Vagina (tissue), 2 donors: ENCODE measurements at regions not wholly inside any gene's neighbourhood (a gene's known extent, or its start where the extent isn't known, plus 50 kb on each side); places are given as distances from the start of the nearest gene placed in this dataset.

Experiments used
- DNase-seq, 2 donors: peaks; one replicate each; pipeline ENCODE4 v3.0.0-alpha.2; 2017; ENCODE audit errors: extremely low spot score in 2 of 2
- H3K27ac ChIP-seq: fragments of 200-600 bp; sonication (generic); one replicate; pipeline ENCODE4 v1.5.1; 2019
- H3K27me3 ChIP-seq: fragments of 200-600 bp; sonication (generic); one replicate; pipeline ENCODE4 v1.5.1; 2019
- H3K36me3 ChIP-seq, 2 donors: fragments of 200-600 bp; sonication (generic); one replicate each; pipeline ENCODE4 v1.5.1; 2017 to 2019
- H3K4me1 ChIP-seq: fragments of 200-600 bp; sonication (generic); one replicate; pipeline ENCODE4 v1.5.1; 2019
- H3K4me3 ChIP-seq, 2 donors: fragments of 200-600 bp; sonication (generic); 1 replicate in 1 of 2; 2 replicates in 1 of 2; pipeline ENCODE4 v1.5.1; 2016 to 2019
- H3K9me3 ChIP-seq: fragments of 200-600 bp; sonication (generic); one replicate; pipeline ENCODE4 v1.5.1; 2019
- CTCF ChIP-seq, 3 experiments: fragments of 450-650 bp in 2 of 3; fragments of 200-600 bp in 1 of 3; sonication (generic) in 1 of 3; IDR thresholded peaks; one replicate each; pipeline ENCODE4 v1.5.1; 2017 to 2019; ENCODE audit warnings: antibody characterized with exemption in 3 of 3, mild to moderate bottlenecking in 2 of 3, moderate library complexity in 2 of 3
- POLR2A ChIP-seq, 2 donors: fragments of 450-650 bp; IDR thresholded peaks; one replicate each; pipeline ENCODE4 v1.6.1; 2017; ENCODE audit warnings: antibody characterized with exemption in 2 of 2, mild to moderate bottlenecking in 2 of 2, moderate library complexity in 2 of 2
- POLR2AphosphoS5 ChIP-seq, 2 donors: sonication (generic); formaldehyde crosslinking; IDR thresholded peaks; one replicate each; pipeline ENCODE4 v1.9.0; 2017; ENCODE audit warnings: antibody characterized with exemption in 2 of 2, mild to moderate bottlenecking in 2 of 2, low read depth in 1 of 2; ENCODE audit not compliant: insufficient read depth in 1 of 2
- intact Hi-C: fragments of 100-400 bp; cut with DNase I; formaldehyde crosslinking; loops from one replicate; pipeline ENCODE4 v1.15.1; 2023

- no peak overlapping the region for H3K4me3 ChIP-seq
- DNase-seq: no peak
- no peak overlapping the region for H3K27ac ChIP-seq
- no peaks in the 10 kb centered on the region for H3K27me3 ChIP-seq
- intact Hi-C loops: no loop called here
- H3K36me3 ChIP-seq: no peaks in the 10 kb centered on the region
- TF ChIP-seq POLR2AphosphoS5 (IDR thresholded peaks at IDR 0.05; ENCODE audit: insufficient read depth in 1 of 2, low read depth in 1 of 2): no peak
- no peak for TF ChIP-seq POLR2A (IDR thresholded peaks at IDR 0.05)
- no peak for TF ChIP-seq CTCF (IDR thresholded peaks at IDR 0.05)
- H3K4me1 ChIP-seq: no peaks in the 10 kb centered on the region
- no peaks in the 10 kb centered on the region for H3K9me3 ChIP-seq
Observed at GRCh38 chr2:122859260-122859659, 1103.8 kb downstream of the TSN start.

- intact Hi-C loops: no loop called here
- Histone ChIP-seq H3K4me3 (no peak overlapping the region), H3K9me3 (no peaks in the 10 kb centered on the region), H3K36me3 (no peaks in the 10 kb centered on the region), H3K27ac (no peak overlapping the region), H3K4me1 (no peaks in the 10 kb centered on the region), H3K27me3 (no peaks in the 10 kb centered on the region)
- no peak for DNase-seq
- TF ChIP-seq CTCF (IDR thresholded peaks at IDR 0.05) (no peak), POLR2A (IDR thresholded peaks at IDR 0.05) (no peak), POLR2AphosphoS5 (IDR thresholded peaks at IDR 0.05; ENCODE audit: insufficient read depth in 1 of 2, low read depth in 1 of 2) (no peak)
Observed at GRCh38 chr2:122863532-122863931, 1108.1 kb downstream of the TSN start.

GRCh38 chr2:122864728-122865127, 1109.3 kb downstream of the TSN start:
- Histone ChIP-seq H3K27ac (no peak overlapping the region), H3K9me3 (no peaks in the 10 kb centered on the region), H3K27me3 (no peaks in the 10 kb centered on the region), H3K4me3 (no peak overlapping the region), H3K4me1 (no peaks in the 10 kb centered on the region), H3K36me3 (no peaks in the 10 kb centered on the region)
- intact Hi-C loops: no loop called here
- DNase-seq: no peak
- TF ChIP-seq POLR2A (IDR thresholded peaks at IDR 0.05) (no peak), POLR2AphosphoS5 (IDR thresholded peaks at IDR 0.05; ENCODE audit: insufficient read depth in 1 of 2, low read depth in 1 of 2) (no peak), CTCF (IDR thresholded peaks at IDR 0.05) (no peak)

- Histone ChIP-seq H3K9me3 (no peaks in the 10 kb centered on the region), H3K4me1 (no peaks in the 10 kb centered on the region), H3K27me3 (no peaks in the 10 kb centered on the region), H3K4me3 (no peak overlapping the region), H3K27ac (no peak overlapping the region), H3K36me3 (no peaks in the 10 kb centered on the region)
- no peak for DNase-seq
- intact Hi-C loops: no loop called here
- TF ChIP-seq POLR2A (IDR thresholded peaks at IDR 0.05) (no peak), POLR2AphosphoS5 (IDR thresholded peaks at IDR 0.05; ENCODE audit: insufficient read depth in 1 of 2, low read depth in 1 of 2) (no peak), CTCF (IDR thresholded peaks at IDR 0.05) (no peak)
Observed at GRCh38 chr2:122866095-122866494, 1110.6 kb downstream of the TSN start.

- intact Hi-C loops: no loop called here
- H3K4me1 ChIP-seq: no peaks in the 10 kb centered on the region
- no peaks in the 10 kb centered on the region for H3K36me3 ChIP-seq
- no peak overlapping the region for H3K27ac ChIP-seq
- DNase-seq: no peak
- H3K9me3 ChIP-seq: no peaks in the 10 kb centered on the region
- no peak for TF ChIP-seq POLR2AphosphoS5 (IDR thresholded peaks at IDR 0.05; ENCODE audit: insufficient read depth in 1 of 2, low read depth in 1 of 2)
- TF ChIP-seq CTCF (IDR thresholded peaks at IDR 0.05): no peak
- no peak overlapping the region for H3K4me3 ChIP-seq
- H3K27me3 ChIP-seq: no peaks in the 10 kb centered on the region
Observed at GRCh38 chr2:122867941-122868340, 1112.5 kb downstream of the TSN start.
